Superior temporal gyrus (tissue), 1 donor: ENCODE measurements at regions not wholly inside any gene's neighbourhood (a gene's known extent, or its start where the extent isn't known, plus 50 kb on each side); places are given as distances from the start of the nearest gene placed in this dataset.
"Not testable (repeated sequence)": the region's sequence is repeated elsewhere in the genome, so short reads cannot be mapped to it uniquely, and the experiment has no call there.

Experiments used
- DNase-seq: peaks from one replicate; pipeline ENCODE4 v3.0.0-alpha.2; 2016; ENCODE audit errors: extremely low spot score

- DNase-seq = no peak
Measured at GRCh38 chr18:30828700-30829099, 213.8 kb downstream of the DSC3 start.

GRCh38 chr18:30819619-30820018, 222.9 kb downstream of the DSC3 start:
- no peak for DNase-seq

GRCh38 chr18:30814446-30814845, 228.1 kb downstream of the DSC3 start:
- no peak for DNase-seq

DNA sequence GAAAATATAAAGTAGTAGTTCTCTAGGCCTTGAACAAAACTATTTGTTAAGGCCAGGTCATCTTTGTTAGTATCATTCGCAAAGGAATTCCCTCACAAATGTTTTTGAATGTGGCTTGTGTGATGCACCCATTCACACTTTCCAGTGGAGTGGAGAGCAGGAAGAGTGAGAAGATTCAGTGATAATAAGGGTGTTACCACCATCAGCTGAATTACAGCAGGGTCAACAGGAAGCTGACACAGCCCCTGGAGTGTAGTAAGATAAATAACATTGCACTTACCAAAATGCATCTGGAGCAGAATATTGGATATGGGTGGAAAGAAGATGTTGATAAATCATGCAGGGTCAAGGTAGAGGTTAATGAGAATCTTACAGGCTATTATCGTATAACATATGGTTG, 231.0 kb downstream of the DSC3 start:
- no peak for DNase-seq

GRCh38 chr18:30810580-30810979, 232.0 kb downstream of the DSC3 start:
- DNase-seq = no peak

DNA sequence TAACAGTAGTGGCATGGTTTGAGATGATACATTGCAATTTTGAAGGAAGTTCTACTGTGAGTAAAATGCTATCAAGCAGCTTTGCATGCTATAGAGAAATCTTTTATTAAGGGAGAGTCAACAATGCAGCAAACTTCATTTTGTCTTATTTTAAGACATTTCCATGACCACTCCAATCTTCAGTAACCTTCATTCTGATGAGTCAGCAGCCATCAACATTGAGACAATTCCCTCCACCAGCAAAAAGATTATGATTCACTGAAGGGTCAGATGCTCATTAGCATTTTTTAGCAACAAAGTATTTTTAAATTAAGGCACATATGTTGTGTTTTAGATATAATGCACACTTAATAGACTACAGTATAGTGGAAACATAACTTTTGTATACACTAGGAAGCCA, 235.7 kb downstream of the DSC3 start:
- no peak for DNase-seq

DNA sequence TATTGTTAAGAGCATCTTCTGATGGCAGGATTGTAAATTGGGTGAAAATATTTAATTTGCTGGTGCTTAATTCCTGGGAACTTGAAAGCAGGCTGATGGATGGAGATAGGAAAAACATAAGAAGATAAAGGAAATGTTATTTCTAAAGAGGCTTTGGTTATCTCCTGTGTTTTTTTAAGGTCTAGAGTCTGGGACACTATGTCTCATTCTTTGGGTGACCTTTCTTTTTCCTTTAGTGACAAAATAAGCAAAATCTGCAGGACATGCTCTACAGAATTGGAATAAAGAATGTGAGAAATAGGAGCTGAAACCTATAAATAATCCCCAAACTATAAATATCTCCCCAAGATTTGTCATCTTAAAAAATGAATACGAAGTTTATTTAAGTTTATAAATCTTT, 241.7 kb downstream of the DSC3 start:
- no peak for DNase-seq

GRCh38 chr18:30792051-30792450, 250.5 kb downstream of the DSC3 start:
- no peak for DNase-seq

DNA sequence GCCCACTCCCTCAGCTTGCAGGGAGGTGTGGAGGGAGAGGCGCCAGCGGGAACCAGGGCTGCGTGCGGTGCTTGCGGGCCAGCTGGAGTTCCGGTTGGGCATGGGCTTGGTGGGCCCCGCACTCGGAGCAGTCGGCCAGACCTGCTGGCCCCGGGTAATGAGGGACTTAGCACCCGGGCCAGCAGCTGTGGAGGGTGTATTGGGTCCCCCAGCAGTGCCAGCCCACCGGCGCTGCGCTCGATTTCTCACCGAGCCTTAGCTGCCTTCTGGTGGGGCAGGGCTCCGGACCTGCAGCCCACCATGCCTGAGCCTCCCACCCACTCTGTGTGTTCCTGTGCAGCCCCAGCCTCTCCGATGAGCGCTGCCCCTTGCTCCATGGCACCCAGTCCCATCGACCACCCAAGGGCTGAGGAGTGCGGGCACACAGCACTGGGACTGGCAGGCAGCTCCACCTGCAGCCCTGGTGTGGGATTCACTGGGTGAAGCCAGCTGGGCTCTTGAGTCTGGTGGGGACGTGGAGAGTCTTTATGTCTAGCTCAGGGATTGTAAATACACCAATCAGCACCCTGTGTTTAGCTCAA, 254.0 kb downstream of the DSC3 start:
- not testable (repeated sequence) for DNase-seq

DNA sequence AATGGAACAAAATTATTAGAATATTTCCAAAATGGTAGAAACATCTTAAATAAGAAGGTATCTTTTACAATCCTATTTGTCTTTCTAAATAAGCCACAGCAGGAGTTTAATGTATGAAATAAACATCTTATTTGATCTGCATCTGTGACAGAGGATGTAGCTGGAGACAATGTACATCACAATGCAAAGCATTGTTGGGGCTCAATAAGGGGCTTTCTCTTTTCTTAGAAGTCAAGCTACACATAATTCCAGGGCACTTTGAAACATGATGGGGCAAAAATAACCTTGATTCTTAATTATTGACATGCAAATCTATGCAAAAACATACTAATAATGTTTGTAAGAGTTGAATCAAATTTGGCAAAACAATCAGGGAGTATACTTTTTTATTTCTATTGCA, 255.1 kb downstream of the DSC3 start:
- no peak for DNase-seq

DNA sequence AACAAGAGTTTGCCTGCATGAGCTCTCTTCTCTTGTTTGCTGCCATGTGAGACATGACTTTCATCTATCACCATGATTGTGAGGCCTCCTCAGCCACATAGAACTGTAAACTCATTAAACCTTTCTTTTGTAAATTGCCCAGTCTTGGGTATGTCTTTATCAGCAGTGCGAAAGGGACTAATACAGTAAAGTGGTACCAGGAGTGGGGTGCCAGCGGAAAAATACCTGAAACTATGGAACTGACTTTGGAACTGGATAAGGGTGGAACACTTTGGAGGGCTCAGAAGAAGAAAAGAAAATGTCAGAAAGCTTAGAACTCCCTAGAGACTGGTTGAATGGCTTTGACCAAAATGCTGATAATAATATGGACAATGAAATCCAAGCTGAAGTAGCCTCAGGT, 260.9 kb downstream of the DSC3 start:
- DNase-seq = no peak

DNA sequence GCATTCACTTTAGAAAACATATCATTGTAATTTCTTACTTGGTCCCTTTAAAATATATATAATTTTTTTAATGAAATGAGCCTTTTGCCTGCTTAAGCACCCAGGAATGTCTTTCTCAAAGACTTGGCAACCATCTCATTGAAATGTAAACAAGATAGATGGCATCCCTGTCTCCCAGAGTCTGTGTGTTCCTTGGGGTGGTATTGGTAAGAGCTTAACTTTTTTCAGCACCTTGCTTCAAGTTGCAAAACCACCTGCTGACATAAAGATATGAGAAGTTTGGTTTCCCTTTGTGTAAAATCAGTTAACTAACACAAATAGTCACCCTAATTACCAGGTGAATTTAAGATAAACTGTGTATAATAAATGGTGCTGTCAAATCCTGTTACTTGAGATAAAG, 266.9 kb downstream of the DSC3 start:
- DNase-seq = no peak

GRCh38 chr18:30772170-30772569, 270.4 kb downstream of the DSC3 start:
- not testable (repeated sequence) for DNase-seq

GRCh38 chr18:30766053-30766452, 276.5 kb downstream of the DSC3 start:
- DNase-seq = no peak

DNA sequence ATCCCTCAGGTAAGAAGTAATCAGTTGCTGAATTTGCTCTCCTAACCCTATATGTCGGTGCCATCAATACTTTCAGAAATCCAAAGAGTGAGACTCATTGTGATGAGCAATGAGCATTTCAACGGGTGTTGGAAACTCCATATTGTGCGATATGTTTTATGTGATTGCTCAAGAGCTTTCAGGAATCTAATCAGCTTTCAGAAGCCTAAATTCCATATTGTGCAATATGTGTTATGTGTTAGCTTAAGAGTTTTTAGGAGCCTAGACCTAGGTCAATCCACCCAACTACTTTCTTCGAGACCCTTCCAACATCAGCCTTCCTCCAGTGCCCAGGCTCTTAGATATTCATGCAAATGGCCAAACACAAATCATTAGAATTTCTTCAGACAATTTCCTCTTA, 277.3 kb downstream of the DSC3 start:
- DNase-seq = no peak

DNA sequence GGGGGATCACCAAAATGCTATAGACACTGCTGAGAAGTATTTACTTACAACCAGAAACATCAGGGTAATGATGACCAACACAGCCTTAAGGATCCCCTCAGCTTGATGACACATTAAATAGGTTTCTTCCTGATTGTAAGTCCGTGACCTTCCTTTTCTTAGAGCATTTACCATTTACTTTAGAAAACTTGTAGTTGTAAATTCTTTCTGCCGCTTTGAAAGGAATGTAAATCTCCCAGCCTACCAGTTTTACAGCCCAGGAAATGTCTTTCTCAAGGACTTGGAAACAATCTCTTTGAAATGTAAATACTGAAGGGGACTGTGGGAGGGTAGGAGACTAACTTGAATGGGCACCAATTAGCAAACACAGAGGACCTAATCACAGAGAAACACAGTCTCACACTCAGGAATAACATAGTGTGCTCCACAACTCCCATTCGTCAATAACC, 278.6 kb downstream of the DSC3 start:
- DNase-seq = no peak

GRCh38 chr18:30754846-30755245, 287.7 kb downstream of the DSC3 start:
- no peak for DNase-seq

DNA sequence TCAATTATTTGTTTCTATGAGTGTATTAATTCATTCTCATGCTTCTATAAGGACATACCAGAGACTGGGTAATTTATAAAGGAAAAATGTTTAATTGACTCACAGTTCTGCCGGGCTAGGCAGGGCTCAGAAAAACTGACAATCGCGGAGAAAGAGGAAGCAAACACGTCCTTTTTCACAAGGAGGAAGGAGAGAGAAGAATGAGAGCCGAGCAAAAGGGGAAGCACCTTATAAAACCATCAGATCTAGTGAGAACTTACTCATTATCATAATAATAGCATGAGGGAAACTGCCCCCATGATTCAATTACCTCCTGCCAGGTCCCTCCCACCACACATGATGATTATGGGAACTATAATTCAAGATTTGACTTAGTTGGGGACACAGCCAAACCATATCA, 294.0 kb downstream of the DSC3 start:
- no peak for DNase-seq

- no peak for DNase-seq
Measured at GRCh38 chr18:30746224-30746623, 296.3 kb downstream of the DSC3 start.

DNA sequence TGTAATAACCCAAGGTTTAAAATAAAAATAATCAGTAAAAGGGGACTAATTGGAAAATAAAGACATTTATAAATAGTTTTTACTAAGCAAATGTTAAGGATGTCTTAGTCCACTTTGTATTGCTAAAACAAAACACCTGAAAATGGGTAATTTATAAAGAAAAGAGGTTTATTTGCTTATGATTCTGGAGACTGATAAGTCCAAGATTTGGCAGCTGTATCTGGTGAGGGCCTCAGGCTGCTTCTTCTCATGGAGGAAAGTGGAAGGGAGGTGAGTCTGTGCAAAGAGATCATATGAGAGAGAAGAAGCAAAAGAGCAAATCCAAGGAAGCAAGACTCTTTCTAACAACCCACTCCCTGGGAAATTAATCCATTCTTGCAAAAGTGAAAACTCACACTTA, 299.5 kb downstream of the DSC3 start:
- DNase-seq = no peak

- DNase-seq = no peak
Measured at GRCh38 chr18:30730915-30731314, 311.6 kb downstream of the DSC3 start.

DNA sequence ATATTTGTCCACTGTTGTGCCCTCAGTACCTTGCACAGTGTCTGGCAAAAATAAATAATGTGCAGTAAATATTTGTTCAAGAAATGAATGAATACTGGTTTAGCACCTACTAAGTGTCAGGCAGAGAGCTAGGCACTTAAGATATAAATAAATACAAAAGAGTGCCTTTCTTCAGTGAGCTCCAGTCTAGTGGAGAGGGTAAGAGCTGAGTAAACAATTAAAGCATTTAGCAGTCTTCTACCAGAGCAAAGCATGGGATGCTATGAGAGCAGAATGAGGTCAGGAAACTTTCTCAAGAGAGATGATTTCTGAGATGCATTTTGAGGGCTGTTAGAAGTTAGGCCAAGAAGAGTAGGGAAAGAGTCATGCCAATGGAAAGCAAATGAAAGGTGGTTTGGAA, 314.7 kb downstream of the DSC3 start:
- no peak for DNase-seq

- DNase-seq = no peak
Measured at GRCh38 chr18:30713299-30713698, 329.2 kb downstream of the DSC3 start.

DNA sequence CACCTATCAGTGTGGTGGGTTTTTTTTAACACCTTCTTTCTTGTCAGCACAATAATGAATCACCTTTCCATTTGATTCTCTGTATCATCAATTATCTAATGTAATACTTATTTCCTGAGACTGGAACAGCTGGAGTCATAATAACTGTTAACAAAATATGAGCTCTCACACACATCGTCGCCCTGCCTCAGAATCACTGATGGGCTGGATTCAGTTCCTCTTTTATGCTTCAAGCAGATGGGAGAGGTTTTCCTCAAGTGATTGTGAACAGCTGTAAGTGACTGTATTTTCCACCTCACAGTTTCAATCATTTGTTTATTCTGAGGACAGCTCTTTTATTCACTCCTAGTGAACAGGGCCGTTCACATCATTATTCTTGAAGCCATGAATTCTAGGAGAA, 330.2 kb downstream of the DSC3 start:
- DNase-seq = no peak

GRCh38 chr18:30709595-30709994, 332.9 kb downstream of the DSC3 start:
- DNase-seq = no peak
